NCI-H2196 treated with DMSO at 0.1 percent for 48 hours (cell line): ENCODE measurements at regions not wholly inside any gene's neighbourhood (a gene's known extent, or its start where the extent isn't known, plus 50 kb on each side); places are given as distances from the start of the nearest gene placed in this dataset.

Experiments
- DNase-seq: peaks from one replicate; lab custom pipeline; 2025; ENCODE audit not compliant: unreplicated experiment; lab: John Stamatoyannopoulos, UW

DNA sequence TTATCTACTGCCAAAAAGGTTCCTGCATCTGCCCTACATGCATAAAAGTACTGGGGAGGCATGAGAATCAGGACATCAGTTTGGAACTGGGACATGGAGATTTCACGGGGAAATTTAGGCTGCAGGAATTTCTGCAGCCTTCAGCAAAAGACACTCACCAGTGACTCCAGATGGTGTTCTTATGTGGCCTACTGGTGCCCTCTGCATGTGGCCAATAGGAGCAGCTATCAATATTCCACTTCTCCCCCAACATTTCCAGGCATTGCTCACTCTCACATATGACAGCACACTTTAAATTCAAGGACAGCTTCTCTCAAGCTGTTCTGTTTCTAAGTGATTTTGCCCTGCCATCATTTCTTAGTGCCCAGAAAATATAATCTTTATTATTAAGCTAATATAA, 570.5 kb upstream of the ARGLU1 start:
- DNase-seq: no peak

DNA sequence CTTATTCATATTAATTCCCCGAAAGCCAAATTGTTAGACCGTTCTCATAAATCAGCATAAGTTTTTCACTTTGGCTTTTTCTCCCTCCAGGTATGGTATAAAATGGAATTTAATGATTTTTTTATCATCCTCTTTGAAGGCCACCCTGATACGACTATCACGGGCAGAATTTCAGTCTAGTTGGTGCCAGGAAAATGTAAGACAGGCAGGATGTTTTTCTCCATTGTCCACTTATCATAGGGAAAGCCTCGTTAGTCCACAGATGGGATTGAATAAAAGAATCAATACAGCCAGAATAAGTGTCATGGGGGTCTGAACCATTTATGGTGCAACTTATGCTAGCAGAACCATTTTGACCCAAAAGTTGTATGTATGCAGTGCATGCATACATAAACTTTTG, 566.0 kb upstream of the ARGLU1 start:
- DNase-seq: no peak

DNA sequence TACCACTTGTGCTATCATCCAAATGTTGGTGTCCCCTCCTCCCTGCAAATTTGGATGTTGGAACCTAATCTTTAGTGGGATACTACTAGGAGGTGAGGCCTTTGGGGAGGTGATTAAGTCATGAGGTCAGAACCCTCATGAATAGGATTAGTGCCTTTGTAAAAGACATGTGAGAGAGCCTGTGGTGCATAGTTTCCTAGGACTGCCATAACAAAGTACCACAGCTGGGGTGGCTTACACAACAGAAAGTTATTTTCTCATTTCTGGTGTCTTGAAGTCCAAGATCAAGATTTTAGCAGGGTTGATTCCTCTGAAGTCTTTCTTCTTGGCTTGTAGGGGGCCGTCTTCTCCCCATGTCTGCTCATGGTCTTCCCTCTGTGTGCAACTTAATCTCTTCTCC, 562.6 kb upstream of the ARGLU1 start:
- DNase-seq: no peak

GRCh38 chr13:107124730-107125129, 556.8 kb upstream of the ARGLU1 start:
- no peak for DNase-seq

GRCh38 chr13:107124129-107124718, 556.3 kb upstream of the ARGLU1 start:
- DNase-seq: no peak

DNA sequence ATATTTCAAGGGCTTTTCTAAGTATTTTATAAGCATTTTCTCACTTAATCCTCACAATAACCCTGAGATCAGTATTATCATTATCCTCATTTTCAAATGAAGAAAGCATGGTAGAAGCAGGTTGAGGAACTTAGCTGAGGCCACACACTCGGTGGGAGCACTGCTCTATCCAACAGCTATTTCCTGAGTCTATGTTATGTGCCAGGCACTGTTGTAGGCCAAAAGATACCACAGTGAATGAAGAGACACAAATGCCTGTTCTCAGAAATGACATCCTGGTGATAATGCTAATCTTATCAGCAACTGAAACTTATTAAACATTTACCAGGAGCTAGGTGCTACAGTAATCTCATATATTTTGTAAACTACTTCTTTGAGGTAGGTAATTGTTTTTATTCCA, 553.9 kb upstream of the ARGLU1 start:
- DNase-seq: no peak

DNA sequence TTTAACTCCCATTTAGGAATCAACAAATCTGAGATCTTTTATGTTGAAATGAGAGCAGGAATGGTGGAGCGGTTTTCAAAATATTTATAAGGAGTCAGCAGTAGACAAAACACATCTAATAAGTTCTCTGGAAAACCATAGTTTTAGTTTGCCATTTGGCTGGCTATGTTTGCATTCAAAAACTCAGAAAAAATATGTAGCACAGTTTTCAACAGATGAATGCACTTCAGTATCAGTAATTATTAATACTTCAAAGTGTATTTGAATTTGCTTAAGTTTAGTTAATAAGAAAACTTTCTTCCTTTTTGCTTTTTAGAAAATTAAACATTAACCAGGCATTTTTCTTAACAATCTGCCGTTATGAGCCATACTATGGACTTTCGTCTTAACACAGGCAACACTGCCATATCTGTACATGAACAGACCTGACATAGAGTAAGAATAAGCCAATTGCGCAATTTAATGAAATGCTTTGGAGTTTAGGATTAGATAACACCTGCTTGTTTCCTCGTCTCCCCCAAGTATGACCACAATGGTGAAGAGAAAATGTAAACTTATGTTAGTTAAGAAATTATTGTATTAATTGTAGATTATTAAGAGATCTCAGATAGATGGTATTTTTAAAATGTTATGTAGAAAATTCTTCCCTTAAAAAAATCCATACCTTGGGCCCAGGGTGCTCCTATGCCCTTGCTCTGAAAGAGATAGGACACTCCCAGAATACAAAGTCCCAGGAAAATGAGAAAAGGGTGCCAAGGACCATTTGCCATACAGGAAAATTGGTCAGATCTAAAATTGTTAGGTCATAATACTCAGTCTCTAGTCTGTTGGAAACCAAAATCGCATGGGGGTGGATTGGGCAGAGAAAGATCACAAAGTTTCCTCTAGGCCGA, 552.3 kb upstream of the ARGLU1 start:
- no peak for DNase-seq

GRCh38 chr13:107118506-107118905, 550.6 kb upstream of the ARGLU1 start:
- DNase-seq: no peak

GRCh38 chr13:107117327-107118012, 549.5 kb upstream of the ARGLU1 start:
- DNase-seq: no peak

- DNase-seq: no peak
These were observed 545.5 kb upstream of the ARGLU1 start for GRCh38 chr13:107113387-107113786.

GRCh38 chr13:107111248-107111647, 543.3 kb upstream of the ARGLU1 start:
- DNase-seq: no peak

DNA sequence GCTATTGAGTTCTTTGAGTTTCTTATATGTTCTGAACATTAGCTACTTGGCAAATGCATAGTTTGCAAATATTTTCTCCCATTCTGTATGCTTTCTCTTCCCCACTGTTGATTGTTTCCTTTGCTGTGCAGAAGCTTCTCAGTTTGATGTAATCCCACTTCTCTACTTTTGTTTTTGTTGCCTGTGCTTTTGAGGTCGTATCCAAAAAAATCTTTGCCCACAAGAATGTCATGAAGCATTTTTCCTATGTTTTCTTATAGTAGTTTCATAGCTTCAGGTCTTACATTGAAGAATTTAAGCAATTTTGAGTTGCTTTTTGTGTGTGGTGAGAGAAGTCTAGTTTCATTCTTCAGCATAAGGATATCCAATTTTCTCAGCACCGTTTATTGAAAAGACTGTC, 536.7 kb upstream of the ARGLU1 start:
- DNase-seq: no peak

DNA sequence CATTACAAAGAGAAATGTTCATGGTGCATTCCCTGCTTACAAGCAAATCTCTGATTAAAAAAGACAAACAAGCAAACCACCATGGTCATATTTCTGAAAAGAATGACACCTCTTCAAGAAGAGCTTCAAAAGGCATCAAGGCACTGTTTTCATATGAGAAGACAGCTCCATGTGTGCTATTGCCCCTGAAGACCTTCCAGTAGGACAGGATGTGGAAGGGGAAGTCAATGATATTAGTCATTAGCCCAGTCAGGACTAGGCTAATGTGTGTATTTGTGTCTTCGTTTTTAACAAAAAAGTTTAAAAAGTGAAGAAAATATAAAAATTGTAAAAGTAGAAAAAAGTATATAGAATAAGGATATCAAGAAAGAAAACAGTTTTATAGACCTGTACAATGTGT, 534.7 kb upstream of the ARGLU1 start:
- DNase-seq: no peak

GRCh38 chr13:107099661-107100060, 531.7 kb upstream of the ARGLU1 start:
- DNase-seq: no peak

- DNase-seq: no peak
These were observed 530.0 kb upstream of the ARGLU1 start for GRCh38 chr13:107097916-107098315.

DNA sequence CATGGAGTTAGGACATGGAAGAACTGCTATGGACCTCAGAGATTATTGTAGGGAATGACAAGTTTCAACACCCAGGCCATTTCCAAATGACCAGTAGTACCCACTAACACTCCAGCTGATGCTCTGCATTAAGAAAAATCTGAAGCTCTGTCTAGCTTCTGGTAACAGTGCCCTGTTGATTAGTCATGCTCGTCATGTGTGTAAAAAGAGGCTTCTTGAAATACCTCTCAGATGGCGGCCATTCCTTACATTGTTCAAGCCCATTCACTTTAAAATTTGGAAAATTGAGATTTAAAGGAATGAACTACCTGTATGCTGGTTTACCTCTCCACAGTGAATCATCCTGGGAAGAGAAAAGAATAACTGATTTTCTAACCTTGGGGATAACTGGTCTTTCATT, 527.9 kb upstream of the ARGLU1 start:
- no peak for DNase-seq

DNA sequence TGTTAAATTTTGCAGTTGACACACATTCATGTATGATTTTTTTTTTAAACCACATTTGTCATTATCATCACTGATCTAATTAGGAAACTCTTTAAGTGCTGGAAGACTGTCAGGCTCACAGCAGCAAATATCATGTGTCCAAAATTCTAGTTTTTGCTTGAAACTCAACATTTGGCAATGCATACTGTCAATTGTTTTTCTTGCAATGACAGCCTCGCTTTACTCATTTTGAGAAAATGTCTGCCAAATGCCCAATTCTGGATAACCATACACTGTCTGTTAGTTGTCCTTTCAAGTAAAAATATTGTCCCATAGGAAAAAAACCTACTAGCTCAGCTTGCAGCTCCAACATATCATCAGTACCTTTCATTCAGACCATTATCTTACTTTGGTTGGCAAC, 523.9 kb upstream of the ARGLU1 start:
- DNase-seq: no peak

- no peak for DNase-seq
These were observed 523.5 kb upstream of the ARGLU1 start for GRCh38 chr13:107091428-107091827.

- no peak for DNase-seq
These were observed 520.1 kb upstream of the ARGLU1 start for GRCh38 chr13:107088061-107088460.

DNA sequence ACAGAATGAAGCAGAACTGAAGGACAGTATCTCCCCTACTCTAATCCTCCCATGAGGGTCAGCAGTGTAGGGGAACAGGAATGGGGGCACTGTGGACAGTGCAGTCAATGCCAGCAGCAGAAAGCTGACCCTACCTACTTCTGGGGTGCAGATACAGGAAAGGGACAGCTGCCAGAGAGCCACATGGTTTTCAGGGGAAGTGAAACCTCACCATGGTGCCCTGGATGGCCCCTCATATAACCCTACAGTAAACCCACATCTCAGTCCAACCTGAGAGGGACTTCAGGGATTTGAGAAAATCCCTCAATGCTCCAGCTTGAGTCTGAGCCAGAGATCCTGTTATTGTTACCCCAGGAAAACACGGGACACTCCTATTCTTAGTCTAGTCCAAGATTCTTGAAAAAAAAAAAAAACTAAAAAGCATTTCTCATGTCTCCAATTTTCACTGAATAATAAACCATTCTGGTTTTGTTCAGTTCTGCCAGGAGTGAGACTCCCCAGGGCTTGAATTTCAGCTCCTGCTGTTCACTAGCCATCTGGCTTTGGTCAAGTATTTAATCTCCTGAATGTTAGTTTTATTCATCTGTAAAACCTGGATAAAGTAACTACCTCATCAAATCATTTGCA, 511.6 kb upstream of the ARGLU1 start:
- DNase-seq: no peak

- DNase-seq: no peak
These were observed 510.4 kb upstream of the ARGLU1 start for GRCh38 chr13:107078229-107078765.
